ENCODE measurements at regions not wholly inside any gene's neighbourhood (a gene's known extent, or its start where the extent isn't known, plus 50 kb on each side); places are given as distances from the start of the nearest gene placed in this dataset.

GRCh38 chr4:100968046-100968445 is 379.3 kb downstream of the PPP3CA start:
- dilution Hi-C loops (cut with MboI; ENCODE audit: extremely low pct_ligation_motif_present, low sequenced_read_pairs) = no loop called here
- no peaks in the 10 kb centered on the region for H3K9me3 ChIP-seq (replicated peaks; ENCODE audit: control insufficient read depth, insufficient read depth, low read length)
- no peak for FAIRE-seq
- no peak overlapping the region for H3K4me3 ChIP-seq (replicated peaks in 1 of 3; ENCODE audit: insufficient read depth in 1 of 3, low read depth in 1 of 3, low read length in 3 of 3)
- BruUV-seq (replicated peaks) = no TSS peak
- ChIA-PET CTCF (no interaction called here), POLR2A (no interaction called here)
- no peaks in the 10 kb centered on the region for H4K20me1 ChIP-seq (replicated peaks; ENCODE audit: control insufficient read depth, extremely low read depth, insufficient read depth, low read length)
- H3K9me1 ChIP-seq (replicated peaks; ENCODE audit: control insufficient read depth, extremely low read depth, insufficient read depth, low read length) = no peaks in the 10 kb centered on the region
- no peak overlapping the region for H3K4me2 ChIP-seq (ENCODE audit: insufficient read depth, low read length)
- H3K4me1 ChIP-seq (ENCODE audit: control insufficient read depth, extremely low read depth, insufficient read depth, low read length) = no peaks in the 10 kb centered on the region
- no peak overlapping the region for H3K27ac ChIP-seq (ENCODE audit: insufficient read depth, low read depth, low read length)
- DNase-seq (ENCODE audit: low read depth, low spot score) = no peak
- H3K27me3 ChIP-seq (ENCODE audit: control insufficient read depth in 2 of 2, insufficient read depth in 2 of 2, low read length in 2 of 2) = no peaks in the 10 kb centered on the region
- intact Hi-C loops (cut with micrococcal nuclease) = no loop called here
- no peak for TF ChIP-seq JUN (IDR thresholded peaks at IDR 0.05; ENCODE audit: borderline replicate concordance, insufficient read depth, insufficient read length, low read depth)
- TF ChIP-seq MYC (IDR thresholded peaks at IDR 0.05; ENCODE audit: low read depth, low read length) = no peak
- no peak for TF ChIP-seq FOS (IDR thresholded peaks at IDR 0.05; ENCODE audit: borderline replicate concordance, insufficient read depth, low read length)
- TF ChIP-seq EZH2 (IDR thresholded peaks at IDR 0.05; ENCODE audit: borderline replicate concordance, low read depth, low read length, severe bottlenecking) = no peak
- no peak for TF ChIP-seq POLR2AphosphoS5 (IDR thresholded peaks at IDR 0.05; ENCODE audit: insufficient read depth, low read depth, low read length)
- no peak for TF ChIP-seq GATA2 (IDR thresholded peaks at IDR 0.05; ENCODE audit: insufficient read depth, insufficient read length, low read depth, low read length)
- TF ChIP-seq, protein P1, sequence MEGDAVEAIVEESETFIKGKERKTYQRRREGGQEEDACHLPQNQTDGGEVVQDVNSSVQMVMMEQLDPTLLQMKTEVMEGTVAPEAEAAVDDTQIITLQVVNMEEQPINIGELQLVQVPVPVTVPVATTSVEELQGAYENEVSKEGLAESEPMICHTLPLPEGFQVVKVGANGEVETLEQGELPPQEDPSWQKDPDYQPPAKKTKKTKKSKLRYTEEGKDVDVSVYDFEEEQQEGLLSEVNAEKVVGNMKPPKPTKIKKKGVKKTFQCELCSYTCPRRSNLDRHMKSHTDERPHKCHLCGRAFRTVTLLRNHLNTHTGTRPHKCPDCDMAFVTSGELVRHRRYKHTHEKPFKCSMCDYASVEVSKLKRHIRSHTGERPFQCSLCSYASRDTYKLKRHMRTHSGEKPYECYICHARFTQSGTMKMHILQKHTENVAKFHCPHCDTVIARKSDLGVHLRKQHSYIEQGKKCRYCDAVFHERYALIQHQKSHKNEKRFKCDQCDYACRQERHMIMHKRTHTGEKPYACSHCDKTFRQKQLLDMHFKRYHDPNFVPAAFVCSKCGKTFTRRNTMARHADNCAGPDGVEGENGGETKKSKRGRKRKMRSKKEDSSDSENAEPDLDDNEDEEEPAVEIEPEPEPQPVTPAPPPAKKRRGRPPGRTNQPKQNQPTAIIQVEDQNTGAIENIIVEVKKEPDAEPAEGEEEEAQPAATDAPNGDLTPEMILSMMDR (IDR thresholded peaks at IDR 0.05; ENCODE audit: extremely low read depth in 1 of 2, insufficient read depth in 1 of 2, low read depth in 1 of 2, low read length in 2 of 2) = no peak
- TF ChIP-seq POLR2A (IDR thresholded peaks at IDR 0.05; ENCODE audit: low read depth, low read length) = no peak
- TF ChIP-seq MAX (IDR thresholded peaks at IDR 0.05; ENCODE audit: insufficient read depth, insufficient read length) = no peak
- H2AFZ ChIP-seq (ENCODE audit: low read depth, low read length) = no peak overlapping the region
- H3K36me3 ChIP-seq (ENCODE audit: control insufficient read depth in 2 of 2, extremely low read depth in 1 of 2, insufficient read depth in 2 of 2, low read length in 2 of 2) = no peaks in the 10 kb centered on the region
- no peaks in the 10 kb centered on the region for H3K79me2 ChIP-seq (ENCODE audit: control insufficient read depth, insufficient read depth, low read length)
- no peak overlapping the region for H3K9ac ChIP-seq (replicated peaks; ENCODE audit: extremely low read depth, insufficient read depth, low read length)

Data from endothelial cell of umbilical vein (primary cell).